Hepatocyte (in vitro differentiated cells): ENCODE measurements at regions not wholly inside any gene's neighbourhood (a gene's known extent, or its start where the extent isn't known, plus 50 kb on each side); places are given as distances from the start of the nearest gene placed in this dataset.

Experiments
- EZH2 ChIP-seq: fragments of 200-600 bp; sonication (generic); IDR thresholded peaks from 2 replicates; pipeline ENCODE4 v1.6.1; 2016; ENCODE audit warnings: antibody characterized with exemption, mild to moderate bottlenecking, borderline replicate concordance
- EZH2phosphoT487 ChIP-seq: fragments of 200-600 bp; sonication (generic); IDR thresholded peaks from one replicate; pipeline ENCODE4 v1.6.1; 2018; ENCODE audit warnings: antibody characterized with exemption, mild to moderate bottlenecking, low read depth, moderate library complexity; ENCODE audit not compliant: unreplicated experiment, severe bottlenecking
- TF ChIP-seq, protein P1 (sequence below): fragments of 200-600 bp; sonication (generic); IDR thresholded peaks from 2 replicates; pipeline ENCODE4 v1.5.1; 2016; ENCODE audit warnings: antibody characterized with exemption, mild to moderate bottlenecking; ENCODE audit not compliant: poor library complexity

- TF ChIP-seq EZH2phosphoT487 (no peak), EZH2 (no peak)
- TF ChIP-seq, protein P1, sequence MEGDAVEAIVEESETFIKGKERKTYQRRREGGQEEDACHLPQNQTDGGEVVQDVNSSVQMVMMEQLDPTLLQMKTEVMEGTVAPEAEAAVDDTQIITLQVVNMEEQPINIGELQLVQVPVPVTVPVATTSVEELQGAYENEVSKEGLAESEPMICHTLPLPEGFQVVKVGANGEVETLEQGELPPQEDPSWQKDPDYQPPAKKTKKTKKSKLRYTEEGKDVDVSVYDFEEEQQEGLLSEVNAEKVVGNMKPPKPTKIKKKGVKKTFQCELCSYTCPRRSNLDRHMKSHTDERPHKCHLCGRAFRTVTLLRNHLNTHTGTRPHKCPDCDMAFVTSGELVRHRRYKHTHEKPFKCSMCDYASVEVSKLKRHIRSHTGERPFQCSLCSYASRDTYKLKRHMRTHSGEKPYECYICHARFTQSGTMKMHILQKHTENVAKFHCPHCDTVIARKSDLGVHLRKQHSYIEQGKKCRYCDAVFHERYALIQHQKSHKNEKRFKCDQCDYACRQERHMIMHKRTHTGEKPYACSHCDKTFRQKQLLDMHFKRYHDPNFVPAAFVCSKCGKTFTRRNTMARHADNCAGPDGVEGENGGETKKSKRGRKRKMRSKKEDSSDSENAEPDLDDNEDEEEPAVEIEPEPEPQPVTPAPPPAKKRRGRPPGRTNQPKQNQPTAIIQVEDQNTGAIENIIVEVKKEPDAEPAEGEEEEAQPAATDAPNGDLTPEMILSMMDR = no peak
These were observed 72.5 kb upstream of the MAX start for GRCh38 chr14:65174783-65175182.
